CD14-positive monocyte (primary cell): ENCODE measurements at regions not wholly inside any gene's neighbourhood (a gene's known extent, or its start where the extent isn't known, plus 50 kb on each side); places are given as distances from the start of the nearest gene placed in this dataset.

Experiments used
- DNase-seq, 3 donors: peaks; one replicate each; pipeline ENCODE4 v3.0.0-alpha.2; 2011 to 2022
- H2AFZ ChIP-seq: 2 replicates; pipeline ENCODE4 v1.6.0; 2012; ENCODE audit warnings: mild to moderate bottlenecking, low read depth, low read length, inconsistent platforms; ENCODE audit not compliant: insufficient read depth, poor library complexity, severe bottlenecking
- H3K27ac ChIP-seq, 2 donors: 1 replicate in 1 of 2; 2 replicates in 1 of 2; pipeline ENCODE4 v1.5.1; 2012 to 2013; ENCODE audit warnings: low read length in 2 of 2, control low read depth in 1 of 2, inconsistent platforms in 1 of 2, low read depth in 1 of 2, mild to moderate bottlenecking in 1 of 2
- H3K27me3 ChIP-seq, 2 donors: one replicate each; pipeline versions ENCODE4 v1.6.0 to v1.6.1; 2011 to 2013; ENCODE audit warnings: low read length in 2 of 2; ENCODE audit not compliant: control insufficient read depth in 2 of 2, insufficient read depth in 2 of 2
- H3K36me3 ChIP-seq, 2 donors: replicated peaks in 1 of 2; 1 replicate in 1 of 2; 2 replicates in 1 of 2; pipeline versions ENCODE4 v1.5.1 to v1.6.1; 2012 to 2013; ENCODE audit warnings: low read length in 2 of 2, control low read depth in 1 of 2, inconsistent platforms in 1 of 2, mild to moderate bottlenecking in 1 of 2; ENCODE audit not compliant: insufficient read depth in 2 of 2, control insufficient read depth in 1 of 2
- H3K4me1 ChIP-seq, 2 donors: 1 replicate in 1 of 2; 2 replicates in 1 of 2; pipeline versions ENCODE4 v1.5.1 to v1.6.1; 2012 to 2013; ENCODE audit warnings: low read length in 2 of 2, control low read depth in 1 of 2, inconsistent platforms in 1 of 2, mild to moderate bottlenecking in 1 of 2, moderate library complexity in 1 of 2; ENCODE audit not compliant: insufficient read depth in 2 of 2, control insufficient read depth in 1 of 2
- H3K4me2 ChIP-seq: replicated peaks from 2 replicates; pipeline ENCODE3; 2012; ENCODE audit warnings: low read length, moderate library complexity, mild to moderate bottlenecking; ENCODE audit not compliant: poor library complexity, severe bottlenecking; ENCODE audit errors: extremely low read depth
- H3K4me3 ChIP-seq, 3 experiments: fragments of 200-600 bp in 1 of 3; sonication (generic) in 1 of 3; replicated peaks in 1 of 3; 1 replicate in 2 of 3; 2 replicates in 1 of 3; pipeline ENCODE4 v1.5.1; 2011 to 2013; ENCODE audit warnings: low read length in 3 of 3, mild to moderate bottlenecking in 3 of 3, control low read depth in 2 of 3, low read depth in 2 of 3, inconsistent platforms in 1 of 3, moderate library complexity in 1 of 3
- H3K79me2 ChIP-seq: 2 replicates; pipeline ENCODE4 v1.6.0; 2012; ENCODE audit warnings: mild to moderate bottlenecking, control low read depth, inconsistent platforms, low read length, moderate library complexity; ENCODE audit not compliant: insufficient read depth
- H3K9ac ChIP-seq: 2 replicates; pipeline ENCODE4 v1.6.0; 2017; ENCODE audit warnings: low read length, mild to moderate bottlenecking; ENCODE audit not compliant: insufficient read depth, poor library complexity, severe bottlenecking
- H3K9me3 ChIP-seq, 2 donors: replicated peaks in 1 of 2; 1 replicate in 1 of 2; 2 replicates in 1 of 2; pipeline versions ENCODE4 v1.5.1 to v1.6.1; 2012 to 2013; ENCODE audit warnings: low read length in 2 of 2, control low read depth in 1 of 2; ENCODE audit not compliant: control insufficient read depth in 1 of 2, insufficient read depth in 1 of 2
- H4K20me1 ChIP-seq: 2 replicates; pipeline ENCODE4 v1.6.0; 2012; ENCODE audit warnings: mild to moderate bottlenecking, low read length, control low read depth, moderate library complexity; ENCODE audit not compliant: insufficient read depth
- H3K27ac Mint-ChIP-seq, 7 donors: one replicate each; pipeline ENCODE4 v1.8.0; 2020; ENCODE audit warnings: mild to moderate bottlenecking in 7 of 7, mixed read lengths in 7 of 7, moderate library complexity in 6 of 7, inconsistent platforms in 2 of 7
- H3K27me3 Mint-ChIP-seq, 3 donors: one replicate each; pipeline ENCODE4 v1.8.0; 2021 to 2022; ENCODE audit warnings: low read depth in 3 of 3, mild to moderate bottlenecking in 3 of 3, mixed read lengths in 3 of 3, moderate library complexity in 3 of 3, inconsistent platforms in 1 of 3
- H3K36me3 Mint-ChIP-seq, 2 donors: one replicate each; pipeline ENCODE4 v1.8.0; 2020; ENCODE audit warnings: mixed read lengths in 2 of 2, inconsistent platforms in 1 of 2, mild to moderate bottlenecking in 1 of 2
- H3K4me1 Mint-ChIP-seq: one replicate; pipeline ENCODE4 v1.8.0; 2020; ENCODE audit warnings: mild to moderate bottlenecking, mixed read lengths
- H3K4me3 Mint-ChIP-seq, 2 donors: one replicate each; pipeline ENCODE4 v1.8.0; 2020; ENCODE audit warnings: mild to moderate bottlenecking in 2 of 2, mixed read lengths in 2 of 2, moderate library complexity in 1 of 2
- H3K9me3 Mint-ChIP-seq, 7 donors: one replicate each; pipeline ENCODE4 v1.8.0; 2020 to 2022; ENCODE audit warnings: mixed read lengths in 7 of 7, mild to moderate bottlenecking in 6 of 7, moderate library complexity in 6 of 7, inconsistent platforms in 2 of 7
- CTCF ChIP-seq: fragments of 200-600 bp; IDR thresholded peaks from one replicate; pipeline ENCODE4 v1.8.0; 2022; ENCODE audit warnings: antibody characterized with exemption, mild to moderate bottlenecking
- WGBS: methylation state at CpG from one replicate; pipeline ENCODE4 v1.1.5; 2013; ENCODE audit warnings: missing lambda C conversion rate; ENCODE audit not compliant: insufficient coverage; 5-methylcytosine and 5-hydroxymethylcytosine counted together
- intact Hi-C, 2 donors: fragments of 100-400 bp; cut with micrococcal nuclease; formaldehyde crosslinking; loops; one replicate each; pipeline versions ENCODE4 v1.15.0 to v1.15.1; 2023

DNA sequence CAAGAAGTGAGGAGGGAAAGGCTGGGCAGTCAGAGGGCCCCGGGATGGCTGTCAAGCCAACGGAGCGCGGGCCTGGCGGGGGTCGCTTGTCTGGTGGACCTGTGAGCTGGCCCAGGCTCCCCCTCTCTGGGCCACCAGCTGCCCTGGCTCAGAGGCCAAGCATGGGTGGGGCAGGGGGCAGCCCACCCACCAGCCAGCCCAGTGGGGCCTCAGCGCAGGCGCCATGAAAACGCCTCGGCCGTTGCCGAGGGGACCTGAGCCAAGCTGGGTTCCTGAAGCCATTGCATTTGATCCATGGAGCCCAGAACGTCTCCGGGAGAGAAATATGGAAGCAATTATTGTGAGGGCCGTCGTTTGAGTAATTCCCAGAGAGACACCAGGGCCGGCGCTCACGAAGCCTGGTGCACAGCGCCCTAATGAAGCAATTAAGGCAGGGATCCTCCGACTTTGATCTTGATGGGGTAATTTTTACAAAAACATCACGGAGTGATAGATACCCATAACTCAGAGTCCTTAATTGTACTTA is 90.5 kb upstream of the TTC34 start:
- intact Hi-C loops = no loop called here
- no peak overlapping the region for H3K4me3 Mint-ChIP-seq
- WGBS = 93% methylated on average over 19 of the region's 22 CpGs

GRCh38 chr1:2893473-2894120 is 92.1 kb upstream of the TTC34 start:
- Histone ChIP-seq H3K36me3 (no peaks in the 10 kb centered on the region), H3K27ac (no peak overlapping the region), H3K4me3 (no peak overlapping the region), H3K9ac (no peak overlapping the region), H3K79me2 (no peaks in the 10 kb centered on the region), H4K20me1 (no peaks in the 10 kb centered on the region), H3K4me1 (no peaks in the 10 kb centered on the region), H3K4me2 (no peak overlapping the region), H3K9me3 (peaks cover 11 to 17% of the 10 kb centered on the region in 2 donors), H3K27me3 (no peaks in the 10 kb centered on the region), H2AFZ (no peak overlapping the region)
- peaks cover 2 to 19% (median 10%) of the 10 kb centered on the region in 7 donors for H3K9me3 Mint-ChIP-seq
- H3K27me3 Mint-ChIP-seq = peaks cover 5 to 15% (median 8%) of the 10 kb centered on the region in 3 donors
- no peaks in the 10 kb centered on the region for H3K36me3 Mint-ChIP-seq
- no peak for TF ChIP-seq CTCF
- no peak overlapping the region for H3K27ac Mint-ChIP-seq
- peaks cover under 1% of the 10 kb centered on the region for H3K4me1 Mint-ChIP-seq
- intact Hi-C loops = no loop called here
- H3K4me3 Mint-ChIP-seq = no peak overlapping the region
- DNase-seq = no peak
- 95% methylated on average over 19 of the region's 20 CpGs for WGBS

More for the DNA sequence above, 90.5 kb upstream of the TTC34 start:
- Histone ChIP-seq H3K4me1 (no peaks in the 10 kb centered on the region), H3K27ac (no peak overlapping the region), H3K27me3 (peaks cover 0 to 3% of the 10 kb centered on the region in 2 donors), H2AFZ (no peak overlapping the region), H4K20me1 (no peaks in the 10 kb centered on the region), H3K36me3 (no peaks in the 10 kb centered on the region), H3K9ac (no peak overlapping the region), H3K4me2 (no peak overlapping the region), H3K4me3 (no peak overlapping the region), H3K9me3 (peaks cover 11% of the 10 kb centered on the region in 2 donors), H3K79me2 (no peaks in the 10 kb centered on the region)
- Mint-ChIP-seq H3K9me3 (peaks cover 0 to 14% (median 5%) of the 10 kb centered on the region in 7 donors), H3K36me3 (no peaks in the 10 kb centered on the region), H3K4me1 (peaks cover 3% of the 10 kb centered on the region), H3K27ac (no peak overlapping the region), H3K27me3 (peaks cover 10 to 28% (median 11%) of the 10 kb centered on the region in 3 donors)
- TF ChIP-seq CTCF = no peak
- DNase-seq = no peak
